Stimulated activated memory B cell treated with anti-CD40 and anti-IgM and Interleukin-4, amounts not matched to agents 10 μg/mL and 1 μg/mL and 100 μg/mL, for 72 hours (primary cell): ENCODE measurements at regions not wholly inside any gene's neighbourhood (a gene's known extent, or its start where the extent isn't known, plus 50 kb on each side); places are given as distances from the start of the nearest gene placed in this dataset.

Source experiments
- ATAC-seq: fragments of 150-1000 bp; cut with Tn5 transposase; 2 replicates; pipeline ENCODE4 v1.10.0; 2021
- H3K27ac Mint-ChIP-seq: one replicate; pipeline ENCODE4 v1.8.0; 2022; ENCODE audit warnings: mild to moderate bottlenecking, mixed read lengths
- H3K27me3 Mint-ChIP-seq: one replicate; pipeline ENCODE4 v1.8.0; 2022; ENCODE audit warnings: mixed read lengths
- H3K36me3 Mint-ChIP-seq: one replicate; pipeline ENCODE4 v1.8.0; 2022; ENCODE audit warnings: mixed read lengths
- H3K4me1 Mint-ChIP-seq: one replicate; pipeline ENCODE4 v1.8.0; 2022; ENCODE audit warnings: mixed read lengths
- H3K4me3 Mint-ChIP-seq: one replicate; pipeline ENCODE4 v1.8.0; 2022; ENCODE audit warnings: mild to moderate bottlenecking, moderate library complexity, mixed read lengths
- H3K9me3 Mint-ChIP-seq: one replicate; pipeline ENCODE4 v1.8.0; 2022; ENCODE audit warnings: mixed read lengths

GRCh38 chr10:4545062-4545461, 280.9 kb upstream of the AKR1E2 start:
- H3K9me3 Mint-ChIP-seq: peaks cover 3% of the 10 kb centered on the region
- H3K4me3 Mint-ChIP-seq: no peak overlapping the region
- peaks cover 6% of the 10 kb centered on the region for H3K4me1 Mint-ChIP-seq
- peaks cover 32% of the 10 kb centered on the region for H3K27me3 Mint-ChIP-seq
- H3K27ac Mint-ChIP-seq: no peak overlapping the region
- no peak for ATAC-seq
- H3K36me3 Mint-ChIP-seq: no peaks in the 10 kb centered on the region

GRCh38 chr10:4543938-4544533, 282.0 kb upstream of the AKR1E2 start:
- no peak for ATAC-seq
- Mint-ChIP-seq H3K36me3 (no peaks in the 10 kb centered on the region), H3K9me3 (peaks cover 3% of the 10 kb centered on the region), H3K4me3 (no peak overlapping the region), H3K27ac (no peak overlapping the region), H3K4me1 (peaks cover 6% of the 10 kb centered on the region), H3K27me3 (peaks cover 32% of the 10 kb centered on the region)

GRCh38 chr10:4541292-4541691, 284.7 kb upstream of the AKR1E2 start:
- no peak for ATAC-seq
- no peak overlapping the region for H3K4me3 Mint-ChIP-seq
- H3K27me3 Mint-ChIP-seq: peaks cover 24% of the 10 kb centered on the region
- H3K27ac Mint-ChIP-seq: no peak overlapping the region
- peaks cover 19% of the 10 kb centered on the region for H3K9me3 Mint-ChIP-seq
- H3K4me1 Mint-ChIP-seq: peaks cover 6% of the 10 kb centered on the region
- H3K36me3 Mint-ChIP-seq: no peaks in the 10 kb centered on the region

GRCh38 chr10:4538016-4538415, 288.0 kb upstream of the AKR1E2 start:
- Mint-ChIP-seq H3K4me1 (no peaks in the 10 kb centered on the region), H3K27ac (no peak overlapping the region), H3K36me3 (no peaks in the 10 kb centered on the region), H3K9me3 (peaks cover 19% of the 10 kb centered on the region), H3K27me3 (no peaks in the 10 kb centered on the region), H3K4me3 (no peak overlapping the region)
- ATAC-seq: no peak

DNA sequence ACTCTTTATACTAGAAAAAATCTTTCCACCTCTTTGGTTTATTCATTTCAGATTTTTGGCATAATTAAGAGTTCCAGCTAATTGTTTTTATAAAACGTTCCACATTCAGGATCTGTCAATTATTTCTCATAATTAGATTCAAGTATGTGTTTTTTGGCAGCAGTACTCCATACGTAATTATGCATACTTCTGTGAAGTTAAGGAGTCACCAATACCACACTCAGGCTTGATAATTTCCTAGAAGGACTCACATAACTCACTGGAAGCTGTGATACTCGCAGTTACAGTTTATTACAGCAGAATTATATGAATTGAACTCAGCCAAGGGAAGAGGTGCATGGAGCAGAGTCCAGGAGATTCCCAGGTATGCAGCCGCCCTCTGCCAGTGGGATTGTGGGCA, 290.5 kb upstream of the AKR1E2 start:
- no peaks in the 10 kb centered on the region for H3K4me1 Mint-ChIP-seq
- no peak overlapping the region for H3K27ac Mint-ChIP-seq
- H3K9me3 Mint-ChIP-seq: peaks cover 18% of the 10 kb centered on the region
- no peak for ATAC-seq
- no peak overlapping the region for H3K4me3 Mint-ChIP-seq
- no peaks in the 10 kb centered on the region for H3K36me3 Mint-ChIP-seq
- H3K27me3 Mint-ChIP-seq: no peaks in the 10 kb centered on the region

- Mint-ChIP-seq H3K27me3 (peaks cover 10% of the 10 kb centered on the region), H3K4me1 (no peaks in the 10 kb centered on the region), H3K36me3 (no peaks in the 10 kb centered on the region), H3K4me3 (no peak overlapping the region), H3K27ac (no peak overlapping the region), H3K9me3 (peaks cover 18% of the 10 kb centered on the region)
- ATAC-seq: no peak
Measured at GRCh38 chr10:4533621-4534020, 292.4 kb upstream of the AKR1E2 start.

GRCh38 chr10:4532976-4533375, 293.0 kb upstream of the AKR1E2 start:
- ATAC-seq: no peak
- Mint-ChIP-seq H3K27ac (no peak overlapping the region), H3K4me1 (no peaks in the 10 kb centered on the region), H3K27me3 (peaks cover 10% of the 10 kb centered on the region), H3K4me3 (no peak overlapping the region), H3K36me3 (no peaks in the 10 kb centered on the region), H3K9me3 (peaks cover 12% of the 10 kb centered on the region)

- Mint-ChIP-seq H3K27me3 (peaks cover 10% of the 10 kb centered on the region), H3K4me1 (no peaks in the 10 kb centered on the region), H3K36me3 (no peaks in the 10 kb centered on the region), H3K27ac (no peak overlapping the region), H3K4me3 (no peak overlapping the region), H3K9me3 (peaks cover 9% of the 10 kb centered on the region)
- no peak for ATAC-seq
Measured at GRCh38 chr10:4532467-4532866, 293.5 kb upstream of the AKR1E2 start.

- Mint-ChIP-seq H3K4me3 (no peak overlapping the region), H3K4me1 (no peaks in the 10 kb centered on the region), H3K9me3 (peaks cover 7% of the 10 kb centered on the region), H3K27me3 (peaks cover 10% of the 10 kb centered on the region), H3K36me3 (no peaks in the 10 kb centered on the region), H3K27ac (no peak overlapping the region)
- ATAC-seq: no peak
Measured at GRCh38 chr10:4532011-4532410, 294.0 kb upstream of the AKR1E2 start.

DNA sequence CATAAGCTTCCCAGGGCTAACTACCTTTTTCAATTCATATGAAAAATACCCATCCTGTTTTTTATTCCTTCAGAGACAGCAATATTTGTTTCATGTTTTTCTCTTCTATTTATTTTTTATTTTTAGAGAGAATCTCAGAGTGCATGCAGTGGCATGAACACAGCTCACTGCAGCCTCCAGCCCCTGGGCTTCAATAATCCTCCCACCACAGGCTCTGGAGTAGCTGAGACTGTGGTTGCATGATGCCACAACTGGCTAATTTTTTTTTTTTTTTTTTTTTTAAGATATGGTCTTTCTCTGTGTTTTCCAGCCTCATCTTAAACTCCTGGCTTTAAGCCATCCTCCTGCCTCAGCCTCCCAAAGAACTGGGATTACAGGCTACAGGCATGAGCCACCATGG, 296.7 kb upstream of the AKR1E2 start:
- no peak overlapping the region for H3K4me3 Mint-ChIP-seq
- ATAC-seq: no peak
- no peaks in the 10 kb centered on the region for H3K4me1 Mint-ChIP-seq
- H3K36me3 Mint-ChIP-seq: no peaks in the 10 kb centered on the region
- no peak overlapping the region for H3K27ac Mint-ChIP-seq
- H3K27me3 Mint-ChIP-seq: peaks cover 11% of the 10 kb centered on the region
- peaks cover 2% of the 10 kb centered on the region for H3K9me3 Mint-ChIP-seq

DNA sequence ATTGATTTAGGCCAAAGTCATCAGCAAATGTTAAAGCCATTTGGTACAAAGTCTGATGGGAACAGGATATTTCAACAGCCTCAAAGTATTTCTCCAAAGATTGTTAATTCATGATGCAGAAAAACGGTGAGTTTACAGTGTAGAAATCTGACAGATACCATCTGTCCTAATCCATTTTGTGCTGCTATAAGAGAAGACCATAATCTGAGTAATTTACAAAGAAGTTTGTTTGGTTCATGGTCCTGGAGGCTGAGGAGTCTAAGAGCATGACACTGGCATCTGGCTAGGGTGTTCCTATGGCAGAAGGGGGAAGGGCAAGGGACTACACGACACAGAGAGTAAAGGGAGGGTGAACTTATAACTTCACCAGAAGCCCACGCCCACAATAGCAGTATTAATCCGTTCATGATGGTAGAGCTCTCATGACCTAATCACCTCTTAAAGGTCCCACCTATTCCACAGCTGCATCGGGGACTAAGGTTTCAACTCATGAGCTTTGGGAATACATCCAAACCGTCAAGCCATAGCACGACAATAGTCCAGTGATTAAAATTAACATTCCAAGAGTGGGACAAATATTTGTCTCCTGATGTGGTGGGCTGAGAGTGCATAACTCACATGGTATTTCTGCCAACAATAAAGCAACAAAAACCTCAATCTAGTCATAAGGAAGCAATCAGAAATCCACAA, 298.6 kb upstream of the AKR1E2 start:
- Mint-ChIP-seq H3K9me3 (peaks cover 2% of the 10 kb centered on the region), H3K4me1 (peaks cover 7% of the 10 kb centered on the region), H3K4me3 (no peak overlapping the region), H3K27ac (no peak overlapping the region), H3K27me3 (peaks cover 21% of the 10 kb centered on the region), H3K36me3 (no peaks in the 10 kb centered on the region)
- ATAC-seq: no peak

DNA sequence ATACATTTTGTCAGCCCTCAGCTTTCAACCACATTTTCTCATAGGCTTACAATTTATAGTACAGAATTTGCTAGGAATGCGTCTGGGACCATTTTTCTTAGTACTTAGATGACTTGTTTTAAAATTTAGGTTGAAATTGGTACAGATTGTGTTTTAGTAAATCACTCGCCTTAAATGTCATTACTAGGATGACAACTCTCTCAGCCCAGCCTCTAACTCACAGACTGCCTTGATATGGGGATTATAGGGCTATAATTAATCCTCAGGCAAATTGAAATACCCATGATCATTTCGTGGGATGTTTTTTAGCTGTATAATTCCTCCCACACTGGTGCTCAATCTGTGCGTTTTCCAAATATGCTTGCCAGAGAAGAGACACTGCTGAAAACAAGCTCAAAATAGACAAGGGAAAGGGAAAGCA, 299.7 kb upstream of the AKR1E2 start:
- H3K27me3 Mint-ChIP-seq: peaks cover 25% of the 10 kb centered on the region
- H3K4me3 Mint-ChIP-seq: no peak overlapping the region
- no peaks in the 10 kb centered on the region for H3K36me3 Mint-ChIP-seq
- H3K27ac Mint-ChIP-seq: no peak overlapping the region
- no peak for ATAC-seq
- H3K9me3 Mint-ChIP-seq: peaks cover 2% of the 10 kb centered on the region
- H3K4me1 Mint-ChIP-seq: peaks cover 13% of the 10 kb centered on the region

- no peak for ATAC-seq
Measured at GRCh38 chr10:4525103-4525502, 300.9 kb upstream of the AKR1E2 start.

DNA sequence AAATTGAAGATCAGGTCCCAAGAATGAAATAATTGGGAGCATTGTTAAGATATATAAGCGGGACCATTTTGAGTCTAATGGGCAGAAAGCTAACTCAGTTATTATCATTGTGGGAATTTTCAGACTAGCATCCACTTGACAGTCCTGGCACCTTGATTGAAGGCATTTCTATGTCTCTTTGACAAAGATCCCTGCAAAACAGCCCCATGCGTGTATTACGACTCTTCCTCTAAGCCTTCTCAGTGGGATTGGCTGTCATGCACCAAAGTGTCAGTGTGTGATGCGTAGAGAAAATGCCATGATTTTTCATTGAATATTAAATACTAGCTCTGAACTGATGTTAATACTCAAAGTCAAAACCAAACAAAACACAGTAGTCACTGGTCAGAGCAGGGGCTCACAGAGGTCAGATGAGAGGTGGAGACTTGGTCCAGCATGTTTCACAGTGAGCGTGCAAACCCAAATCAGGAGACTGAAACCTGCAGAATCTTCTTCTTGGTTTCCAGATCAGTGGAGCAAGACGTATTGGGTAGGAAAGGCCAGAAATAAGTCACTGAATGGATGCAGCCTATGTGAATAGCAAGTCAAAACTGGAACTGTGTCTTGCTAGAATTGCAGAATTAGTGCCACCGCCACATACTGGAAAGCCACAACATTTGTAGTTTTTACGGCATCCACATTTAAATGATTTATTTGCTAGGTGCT, 303.6 kb upstream of the AKR1E2 start:
- peak; percentile 85 for ATAC-seq
- peaks cover 16% of the 10 kb centered on the region for H3K27me3 Mint-ChIP-seq
- H3K4me3 Mint-ChIP-seq: no peak overlapping the region
- peaks cover 13% of the 10 kb centered on the region for H3K4me1 Mint-ChIP-seq
- no peaks in the 10 kb centered on the region for H3K9me3 Mint-ChIP-seq
- no peaks in the 10 kb centered on the region for H3K36me3 Mint-ChIP-seq
- H3K27ac Mint-ChIP-seq: peak overlapping the region; percentile 73

More at GRCh38 chr10:4525103-4525502, 300.9 kb upstream of the AKR1E2 start:
- Mint-ChIP-seq H3K27me3 (peaks cover 22% of the 10 kb centered on the region), H3K9me3 (peaks cover 2% of the 10 kb centered on the region), H3K36me3 (no peaks in the 10 kb centered on the region), H3K27ac (no peak overlapping the region), H3K4me1 (peaks cover 13% of the 10 kb centered on the region), H3K4me3 (no peak overlapping the region)

DNA sequence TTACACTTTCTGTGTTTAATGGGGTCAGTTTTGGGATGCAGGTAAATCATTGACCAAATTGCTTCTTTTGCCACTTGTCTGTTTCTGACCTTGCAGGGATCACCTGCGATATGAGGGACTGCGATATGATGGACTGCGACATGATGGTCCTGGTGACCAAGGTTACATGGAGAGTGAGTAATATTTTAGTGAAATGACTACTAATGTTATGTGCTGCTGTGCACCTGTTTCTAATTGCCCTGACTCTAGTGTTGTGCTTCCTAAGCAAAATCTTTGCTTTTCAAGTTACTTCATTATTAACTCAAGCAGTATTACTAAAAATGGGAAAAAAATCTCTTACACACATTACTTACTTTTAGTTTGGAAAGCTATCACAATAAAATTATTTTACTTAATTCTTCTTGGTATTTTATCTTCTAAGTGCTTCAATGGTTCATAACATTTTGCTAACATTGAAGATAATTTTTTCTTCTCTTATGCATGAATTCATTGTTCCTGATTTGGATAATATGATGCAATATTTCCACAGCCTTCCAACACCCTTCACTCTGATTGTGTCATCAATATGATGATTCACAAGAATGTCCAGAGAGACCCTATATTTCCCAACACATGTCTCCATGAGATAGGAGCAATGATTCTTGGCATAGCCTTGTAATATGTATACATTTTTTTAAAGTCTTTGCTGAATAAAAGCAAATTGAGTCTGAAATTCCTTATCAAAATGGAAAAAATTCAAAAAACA, 306.2 kb upstream of the AKR1E2 start:
- Mint-ChIP-seq H3K27me3 (peaks cover 16% of the 10 kb centered on the region), H3K4me3 (no peak overlapping the region), H3K27ac (no peak overlapping the region), H3K9me3 (peaks cover 5% of the 10 kb centered on the region), H3K4me1 (peaks cover 26% of the 10 kb centered on the region), H3K36me3 (no peaks in the 10 kb centered on the region)
- ATAC-seq: no peak
